HepG2 (cell line): ENCODE measurements at regions not wholly inside any gene's neighbourhood (a gene's known extent, or its start where the extent isn't known, plus 50 kb on each side); places are given as distances from the start of the nearest gene placed in this dataset.

Experiments used
- ATAC-seq: fragments of 200-7000 bp; cut with Tn5 transposase; 3 replicates; pipeline ENCODE4 v1.9.1; 2020; ENCODE audit warnings: mild to moderate bottlenecking, moderate library complexity
- BruUV-seq: library from RNA; stranded (reverse); fragments of 400-500 nt; replicated peaks from 2 replicates; lab custom pipeline; 2021; lab: Mats Ljungman, UMichigan
- CTCF ChIA-PET: fragments of 300-600 bp; formaldehyde crosslinking; extraction: SDS; loops from one replicate; lab custom pipeline; 2021; ENCODE audit warnings: low total read pairs, inconsistent platforms, low intra/inter-chr PET ratio; lab: Yijun Ruan, JAX
- POLR2A ChIA-PET: fragments of 350-600 bp; sonication (Branson Sonifier 250); formaldehyde crosslinking; loops from one replicate; lab custom pipeline; 2020; ENCODE audit warnings: antibody characterized with exemption, inconsistent platforms; lab: Yijun Ruan, JAX
- DNase-seq: peaks from one replicate; pipeline ENCODE4 v3.0.0-alpha.2; 2015; ENCODE audit warnings: low spot score
- FAIRE-seq: peaks from 3 replicates; lab custom pipeline; 2011; peaks lifted over from hg19 to GRCh38; lab: Jason Lieb, UNC
- H2AFZ ChIP-seq: one replicate; pipeline ENCODE4 v1.6.1; 2011; ENCODE audit warnings: low read length, inconsistent platforms
- H3K27ac ChIP-seq: fragments of 300-600 bp; 3 replicates; pipeline ENCODE4 v1.8.0; 2011; ENCODE audit warnings: mixed run types, mild to moderate bottlenecking, mixed read lengths, low read length, inconsistent platforms; ENCODE audit not compliant: insufficient read depth; ENCODE audit errors: extremely low read length
- H3K27me3 ChIP-seq, 2 experiments: fragments of 200-600 bp in 1 of 2; 2 replicates in 1 of 2; 3 replicates in 1 of 2; pipeline versions ENCODE4 v1.6.0 to v1.8.0; 2011; ENCODE audit warnings: low read length in 2 of 2, mild to moderate bottlenecking in 2 of 2, moderate library complexity in 2 of 2, inconsistent platforms in 1 of 2; ENCODE audit not compliant: insufficient read depth in 2 of 2, control insufficient read depth in 1 of 2
- H3K36me3 ChIP-seq, 2 experiments: fragments of 200-600 bp in 1 of 2; replicated peaks in 1 of 2; 2 replicates in 1 of 2; 3 replicates in 1 of 2; pipeline versions ENCODE4 v1.5.1 to v1.8.0; 2011; ENCODE audit warnings: low read length in 2 of 2, inconsistent platforms in 1 of 2; ENCODE audit not compliant: insufficient read depth in 2 of 2, control insufficient read depth in 1 of 2
- H3K4me1 ChIP-seq: 2 replicates; pipeline ENCODE4 v1.5.1; 2012; ENCODE audit warnings: low read length, inconsistent platforms; ENCODE audit not compliant: insufficient read depth
- H3K4me2 ChIP-seq: 2 replicates; pipeline ENCODE4 v1.6.0; 2011; ENCODE audit warnings: low read depth, low read length, inconsistent platforms
- H3K4me3 ChIP-seq, 3 experiments: fragments of 200-600 bp in 1 of 3; sonication (generic), shearing (Covaris generic) in 1 of 3; replicated peaks in 1 of 3; 2 replicates each; pipeline ENCODE4 v1.5.1; 2011 to 2016; ENCODE audit warnings: low read length in 3 of 3, inconsistent platforms in 2 of 3, low read depth in 2 of 3, mild to moderate bottlenecking in 2 of 3, control low read depth in 1 of 3, mixed read lengths in 1 of 3; ENCODE audit not compliant: insufficient read depth in 1 of 3
- H3K79me2 ChIP-seq: one replicate; pipeline ENCODE4 v1.6.1; 2011; ENCODE audit warnings: low read length, inconsistent platforms; ENCODE audit not compliant: insufficient read depth
- H3K9ac ChIP-seq: 2 replicates; pipeline ENCODE4 v1.6.0; 2011; ENCODE audit warnings: mild to moderate bottlenecking, low read depth, low read length, inconsistent platforms; ENCODE audit not compliant: insufficient read depth
- H3K9me3 ChIP-seq: 2 replicates; pipeline ENCODE4 v1.5.1; 2012; ENCODE audit warnings: mild to moderate bottlenecking, low read length
- H4K20me1 ChIP-seq: 2 replicates; pipeline ENCODE4 v1.6.0; 2011; ENCODE audit warnings: inconsistent platforms, mild to moderate bottlenecking, low read length, moderate library complexity; ENCODE audit not compliant: insufficient read depth
- AGO2 ChIP-seq: fragments of 200-400 bp; formaldehyde crosslinking; optimal IDR thresholded peaks from 2 replicates; pipeline ENCODE3; 2017; ENCODE audit warnings: mild to moderate bottlenecking, low read depth, low read length, moderate library complexity
- GABPA ChIP-seq, 2 experiments: IDR thresholded peaks; 2 replicates each; pipeline ENCODE4 v1.6.1; 2011 to 2016; ENCODE audit warnings: low read depth in 2 of 2, low read length in 1 of 2, missing biosample characterization in 1 of 2, missing genetic modification characterization in 1 of 2
- LCORL ChIP-seq, 2 experiments: fragments of 450-650 bp in 1 of 2; sonication (generic) in 1 of 2; formaldehyde crosslinking in 1 of 2; IDR thresholded peaks; 2 replicates each; pipeline versions ENCODE4 v1.5.0 to v1.6.1; 2017 to 2020; ENCODE audit warnings: antibody characterized with exemption in 1 of 2, missing genetic modification reagents in 1 of 2
- MED1 ChIP-seq: sonication (generic); formaldehyde crosslinking; IDR thresholded peaks from 2 replicates; pipeline ENCODE4 v1.4.0; 2020; ENCODE audit warnings: missing genetic modification reagents
- PHF5A ChIP-seq: IDR thresholded peaks from one replicate; pipeline ENCODE4 v1.6.1; 2018; ENCODE audit warnings: low read depth, missing genetic modification reagents; ENCODE audit not compliant: unreplicated experiment
- SPEN ChIP-seq: sonication (generic); formaldehyde crosslinking; IDR thresholded peaks from 2 replicates; pipeline ENCODE4 v1.5.1; 2020; ENCODE audit warnings: low read depth, mild to moderate bottlenecking, missing genetic modification reagents
- STAT6 ChIP-seq: sonication (generic); formaldehyde crosslinking; IDR thresholded peaks from 2 replicates; pipeline ENCODE4 v1.4.0; 2020; ENCODE audit warnings: missing genetic modification reagents, mild to moderate bottlenecking, borderline replicate concordance
- TEAD3 ChIP-seq: optimal IDR thresholded peaks from 2 replicates; pipeline ENCODE3; 2016; ENCODE audit warnings: borderline replicate concordance
- ZNF263 ChIP-seq: sonication (generic); formaldehyde crosslinking; IDR thresholded peaks from 2 replicates; pipeline ENCODE4 v1.4.0; 2020; ENCODE audit warnings: missing genetic modification reagents
- ZNF292 ChIP-seq: sonication (generic); formaldehyde crosslinking; IDR thresholded peaks from 2 replicates; pipeline ENCODE4 v1.8.1; 2022; ENCODE audit warnings: mild to moderate bottlenecking, low read depth, missing genetic modification reagents, borderline replicate concordance
- ZNF335 ChIP-seq: sonication (generic); formaldehyde crosslinking; IDR thresholded peaks from 2 replicates; pipeline ENCODE4 v1.4.0; 2020; ENCODE audit warnings: missing genetic modification reagents
- ZNF432 ChIP-seq: sonication (generic); formaldehyde crosslinking; IDR thresholded peaks from 2 replicates; pipeline ENCODE4 v1.5.0; 2020; ENCODE audit warnings: missing genetic modification reagents, mild to moderate bottlenecking, borderline replicate concordance
- ZNF558 ChIP-seq: sonication (generic); formaldehyde crosslinking; IDR thresholded peaks from 2 replicates; pipeline ENCODE4 v1.9.0; 2022; ENCODE audit warnings: mild to moderate bottlenecking, missing genetic modification reagents, borderline replicate concordance
- ZNF629 ChIP-seq: sonication (generic); formaldehyde crosslinking; conservative IDR thresholded peaks from 2 replicates; pipeline ENCODE4 v1.5.0; 2020; ENCODE audit warnings: missing genetic modification reagents
- ZNF775 ChIP-seq: sonication (generic); formaldehyde crosslinking; IDR thresholded peaks from 2 replicates; pipeline ENCODE4 v1.4.0; 2020; ENCODE audit warnings: missing genetic modification reagents, mild to moderate bottlenecking, moderate library complexity, borderline replicate concordance
- ZNF839 ChIP-seq: sonication (generic); formaldehyde crosslinking; IDR thresholded peaks from 2 replicates; pipeline ENCODE4 v1.4.0; 2020; ENCODE audit warnings: missing genetic modification reagents, mild to moderate bottlenecking, borderline replicate concordance
- ZNF891 ChIP-seq: sonication (generic); formaldehyde crosslinking; IDR thresholded peaks from 2 replicates; pipeline ENCODE4 v1.5.0; 2020; ENCODE audit warnings: mild to moderate bottlenecking, missing genetic modification reagents
- WGBS: methylation state at CpG from one replicate; pipeline ENCODE4 v1.1.6; 2017; ENCODE audit warnings: low lambda C conversion rate; 5-methylcytosine and 5-hydroxymethylcytosine counted together
- in situ Hi-C: cut with HindIII; loops from 2 replicates; pipeline ENCODE4 v1.10.0; 2017; ENCODE audit warnings: low pct_unique_long_range_greater_than_20kb; ENCODE audit not compliant: extremely low pct_ligation_motif_present
- intact Hi-C: fragments of 100-400 bp; cut with micrococcal nuclease; formaldehyde crosslinking; loops from one replicate; pipeline ENCODE4 v1.10.0; 2022; ENCODE audit not compliant: unreplicated experiment

GRCh38 chr2:16099326-16099725 lies 159.0 kb downstream of the MYCN start:
- Histone ChIP-seq H3K27ac (no peak overlapping the region), H2AFZ (no peak overlapping the region), H3K9me3 (no peaks in the 10 kb centered on the region), H3K9ac (no peak overlapping the region), H3K4me2 (no peak overlapping the region), H3K27me3 (no peaks in the 10 kb centered on the region), H3K4me3 (no peak overlapping the region), H3K36me3 (no peaks in the 10 kb centered on the region), H3K79me2 (no peaks in the 10 kb centered on the region), H4K20me1 (no peaks in the 10 kb centered on the region), H3K4me1 (peaks cover 74% of the 10 kb centered on the region)
- FAIRE-seq = no peak
- intact Hi-C loops (no loop called here), in situ Hi-C loops (no loop called here)
- CTCF ChIA-PET = no interaction called here
- ATAC-seq = no peak
- WGBS = 89% methylated on average over 2 of the region's 2 CpGs
- TF ChIP-seq ZNF292 (CRISPR knock-in tag) = no peak
- peak; percentile 53; the same call in 1 of the 2 replicates for TF ChIP-seq ZNF629 (CRISPR knock-in tag)
- no TSS peak for BruUV-seq
- POLR2A ChIA-PET = no interaction called here
- no peak for DNase-seq

- FAIRE-seq = peak; percentile 74
- TF ChIP-seq ZNF263 (CRISPR knock-in tag) = no peak
- peak; percentile 34 for TF ChIP-seq TEAD3 (CRISPR knock-in tag)
- TF ChIP-seq LCORL (IDR thresholded peaks at IDR 0.05) = no peak
- TF ChIP-seq LCORL (CRISPR knock-in tag; IDR thresholded peaks at IDR 0.05) = peak; percentile 50; the same call in 1 of the 2 replicates
- TF ChIP-seq GABPA (IDR thresholded peaks at IDR 0.05; ENCODE audit: low read depth, low read length) = no peak
- peak; percentile 26; the same call in 1 of the 2 replicates for TF ChIP-seq GABPA (CRISPR knock-in tag; IDR thresholded peaks at IDR 0.05; ENCODE audit: low read depth)
- TF ChIP-seq SPEN (CRISPR knock-in tag) = no peak
- TF ChIP-seq STAT6 (CRISPR knock-in tag) = no peak
- TF ChIP-seq ZNF891 = no peak
- no peak for TF ChIP-seq ZNF432 (CRISPR knock-in tag)
- TF ChIP-seq ZNF558 = no peak
- TF ChIP-seq AGO2 = no peak
- no peak for TF ChIP-seq ZNF335
- no peak for TF ChIP-seq MED1 (CRISPR knock-in tag)
- no peak for TF ChIP-seq ZNF775 (CRISPR knock-in tag)
- TF ChIP-seq ZNF839 = no peak
- TF ChIP-seq PHF5A = no peak
Measured at GRCh38 chr2:16096962-16097361, 156.6 kb downstream of the MYCN start.

More at GRCh38 chr2:16096962-16097361, 156.6 kb downstream of the MYCN start:
- peak; percentile 67 for ATAC-seq
- H3K4me1 ChIP-seq = peaks cover 67% of the 10 kb centered on the region
- no peaks in the 10 kb centered on the region for H3K36me3 ChIP-seq
- BruUV-seq = no TSS peak
- no peak overlapping the region for H3K9ac ChIP-seq
- peak; percentile 51 for DNase-seq
- no peaks in the 10 kb centered on the region for H3K79me2 ChIP-seq
- intact Hi-C loops = loop anchor here (2.0 kb wide), 1 partner anchor 26 kb away; no protein-coding TSS in a partner anchor
- H2AFZ ChIP-seq = no peak overlapping the region
- no peak overlapping the region for H3K27ac ChIP-seq
- no peak overlapping the region for H3K4me3 ChIP-seq
- no peaks in the 10 kb centered on the region for H3K9me3 ChIP-seq
- in situ Hi-C loops = no loop called here
- no peaks in the 10 kb centered on the region for H4K20me1 ChIP-seq
- WGBS = 6% methylated on average over 4 of the region's 4 CpGs
- H3K27me3 ChIP-seq = no peaks in the 10 kb centered on the region; a peak in 1 of 5 replicates
- ChIA-PET CTCF (no interaction called here), POLR2A (interaction anchor here (1.8 kb wide), 1 partner anchor 27 kb away, joined by 4 read pairs; no protein-coding TSS in a partner anchor)
- H3K4me2 ChIP-seq = peak overlapping the region; percentile 45
